Small intestine (tissue), 7 donors: ENCODE measurements at regions not wholly inside any gene's neighbourhood (a gene's known extent, or its start where the extent isn't known, plus 50 kb on each side); places are given as distances from the start of the nearest gene placed in this dataset.
A peak's percentile ranks its signal among the peaks of the same experiment; 100 is the strongest.

Experiments used
- DNase-seq, 2 donors: peaks; one replicate each; pipeline versions ENCODE4 v3.0.0 to v3.0.0-alpha.2; 2013
- FAIRE-seq: peaks from 2 replicates; lab custom pipeline; 2012; peaks lifted over from hg19 to GRCh38; lab: Jason Lieb, UNC
- H3K27ac ChIP-seq, 3 donors: one replicate each; pipeline ENCODE4 v1.5.1; 2013; ENCODE audit warnings: low read length in 2 of 3, mild to moderate bottlenecking in 2 of 3, control low read depth in 1 of 3, inconsistent platforms in 1 of 3, low read depth in 1 of 3, moderate library complexity in 1 of 3
- H3K27me3 ChIP-seq, 3 donors: one replicate each; pipeline ENCODE4 v1.6.1; 2013; ENCODE audit warnings: low read length in 3 of 3, inconsistent platforms in 1 of 3; ENCODE audit not compliant: control insufficient read depth in 3 of 3, insufficient read depth in 3 of 3
- H3K36me3 ChIP-seq, 3 donors: one replicate each; pipeline ENCODE4 v1.6.1; 2013; ENCODE audit warnings: low read length in 3 of 3, inconsistent platforms in 1 of 3, low read depth in 1 of 3, mild to moderate bottlenecking in 1 of 3, moderate library complexity in 1 of 3; ENCODE audit not compliant: control insufficient read depth in 3 of 3, insufficient read depth in 2 of 3
- H3K4me1 ChIP-seq, 3 donors: one replicate each; pipeline ENCODE4 v1.6.1; 2013; ENCODE audit warnings: low read length in 2 of 3, inconsistent platforms in 1 of 3, low read depth in 1 of 3, mild to moderate bottlenecking in 1 of 3, moderate library complexity in 1 of 3; ENCODE audit not compliant: control insufficient read depth in 3 of 3, insufficient read depth in 2 of 3
- H3K4me3 ChIP-seq, 3 donors: one replicate each; pipeline ENCODE4 v1.5.1; 2013; ENCODE audit warnings: low read length in 3 of 3, control low read depth in 1 of 3, inconsistent platforms in 1 of 3, low read depth in 1 of 3, mild to moderate bottlenecking in 1 of 3, moderate library complexity in 1 of 3
- H3K9me3 ChIP-seq, 2 donors: one replicate each; pipeline ENCODE4 v1.6.1; 2013; ENCODE audit warnings: low read depth in 1 of 2, low read length in 1 of 2; ENCODE audit not compliant: control insufficient read depth in 2 of 2, insufficient read depth in 1 of 2
- WGBS, 3 donors: extraction: QIAGEN DNeasy Blood & Tissue Kit; methylation state at CpG; one replicate each; pipeline ENCODE4 v1.1.7; 2013; 5-methylcytosine and 5-hydroxymethylcytosine counted together
- donor health status: healthy with polysubstance abuse.
- donor health status: control.
- donor health status: control.
- donor health status: Bipolar disorder and iron deficiency.
- donor health status: healthy.

DNA sequence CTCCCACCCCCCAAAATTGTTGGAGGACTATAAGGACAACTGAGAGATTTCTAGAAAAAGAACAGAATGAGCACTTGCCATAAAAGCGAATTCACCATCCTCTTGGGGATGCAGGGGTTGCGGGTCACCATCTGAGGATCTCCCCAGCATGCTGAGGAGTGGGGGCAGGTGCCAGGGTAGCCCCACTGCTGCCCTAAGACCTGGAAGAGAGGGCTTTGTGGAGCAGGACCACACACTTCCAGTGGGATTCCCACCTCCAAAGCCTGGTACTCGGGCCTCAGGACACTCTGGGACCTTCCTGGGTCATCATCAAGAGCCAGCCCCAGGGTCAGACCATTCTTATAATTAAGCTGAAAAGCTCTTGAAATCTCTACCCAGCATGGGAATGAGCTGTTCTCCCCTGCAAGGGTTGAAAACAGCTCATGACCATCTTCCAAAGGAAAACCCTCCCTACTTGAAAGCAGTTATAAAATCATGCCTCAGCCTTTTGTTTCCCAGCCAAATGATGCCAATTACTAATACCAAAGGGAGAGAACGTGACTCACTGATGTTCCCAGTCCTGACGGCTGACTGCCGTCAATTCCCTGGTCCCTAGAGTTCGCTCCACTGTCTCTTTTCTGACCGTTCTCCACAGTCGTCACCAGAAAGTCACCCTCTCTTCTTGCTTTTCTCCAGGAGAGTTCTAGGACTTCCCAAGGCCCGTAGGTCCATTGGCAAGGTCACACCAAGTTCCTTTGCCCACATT lies 76.8 kb upstream of the CREB3L1 start:
- DNase-seq (no peak), FAIRE-seq (no peak)
- H3K36me3 ChIP-seq = no peaks in the 10 kb centered on the region
- peaks cover 0 to 15% (median 0%) of the 10 kb centered on the region in 3 donors for H3K27me3 ChIP-seq
- 84% methylated on average over 10 of the region's 10 CpGs for WGBS, 3 donors
- H3K4me1 ChIP-seq = no peaks in the 10 kb centered on the region
- H3K9me3 ChIP-seq = no peaks in the 10 kb centered on the region
- no peak overlapping the region for H3K4me3 ChIP-seq
- no peak overlapping the region for H3K27ac ChIP-seq

DNA sequence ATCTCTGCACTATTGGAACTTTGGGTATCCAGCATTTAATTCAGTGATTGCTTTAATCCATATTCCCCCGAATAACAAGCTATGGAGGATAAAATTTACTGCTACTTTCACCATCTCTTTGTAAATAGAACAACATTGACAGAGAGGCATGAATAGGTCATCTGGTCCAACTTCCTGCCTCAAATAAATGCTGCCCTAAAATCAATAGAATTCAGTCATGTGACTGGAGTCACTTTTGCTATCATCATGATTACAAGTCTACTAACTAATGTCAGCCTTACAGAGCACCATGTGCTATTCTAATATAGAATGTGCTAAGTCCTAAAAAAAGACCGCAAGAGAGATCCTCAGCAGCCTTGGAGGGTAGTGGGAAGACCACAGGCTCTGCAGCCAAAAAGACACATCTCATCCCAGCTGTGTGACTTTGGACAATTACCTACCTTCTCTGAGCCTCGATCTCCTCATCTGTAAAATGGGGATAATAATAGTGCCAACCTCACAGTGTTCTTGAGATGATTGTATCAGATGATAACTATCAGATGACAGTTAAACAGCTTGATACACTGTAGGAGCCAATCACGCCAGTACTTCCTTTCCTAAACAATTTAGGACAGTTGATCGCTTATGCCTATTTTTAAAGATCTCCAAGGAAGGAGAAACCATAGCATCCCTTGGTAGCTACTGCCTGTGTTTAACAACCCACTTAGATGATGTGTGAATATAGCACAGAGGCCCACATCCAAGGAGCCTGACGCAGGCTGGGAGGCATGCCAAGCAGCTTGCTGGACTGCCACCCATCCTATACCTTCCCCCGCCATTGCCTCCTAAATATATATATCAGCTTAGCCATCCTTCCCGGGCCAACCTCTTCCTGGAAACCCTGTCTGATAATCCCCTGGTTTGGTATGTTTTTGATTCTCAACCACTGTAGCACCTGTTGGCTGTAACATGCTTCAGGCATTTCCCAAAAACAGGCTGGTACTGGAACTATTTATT lies 77.3 kb upstream of the PHF21A start:
- H3K4me1 ChIP-seq = no peaks in the 10 kb centered on the region
- 78 to 82% (median 81%) methylated on average over 8 of the region's 8 CpGs for WGBS, 3 donors
- no peak for DNase-seq

DNA sequence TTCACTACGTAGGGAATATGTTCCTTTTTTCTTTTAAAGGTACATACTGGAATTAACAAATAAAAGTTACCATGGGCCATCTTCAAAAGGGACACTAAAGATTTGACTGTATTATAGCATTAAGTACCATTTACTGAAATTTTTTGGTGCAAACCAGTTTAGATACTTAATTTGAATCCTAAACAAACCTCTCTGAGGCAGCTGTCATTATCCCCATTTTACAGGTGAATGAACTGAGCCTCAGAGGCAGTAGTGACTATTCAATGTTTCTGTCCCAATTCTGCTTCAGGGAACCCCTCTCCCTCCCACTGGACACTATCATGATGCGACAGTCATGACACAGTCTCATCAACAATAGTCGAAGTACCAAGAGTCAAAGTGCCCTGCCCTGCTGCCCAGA lies 76.2 kb upstream of the PHF21A start:
- DNase-seq (no peak), FAIRE-seq (no peak)
- H3K4me3 ChIP-seq = no peak overlapping the region
- WGBS, 3 donors = 65 to 74% (median 71%) methylated on average over 3 of the region's 3 CpGs
- peaks cover 0 to 15% (median 0%) of the 10 kb centered on the region in 3 donors for H3K27me3 ChIP-seq
- no peaks in the 10 kb centered on the region for H3K4me1 ChIP-seq
- no peak overlapping the region for H3K27ac ChIP-seq
- H3K9me3 ChIP-seq = no peaks in the 10 kb centered on the region
- H3K36me3 ChIP-seq = no peaks in the 10 kb centered on the region

More for the DNA sequence above, 77.3 kb upstream of the PHF21A start:
- Histone ChIP-seq H3K9me3 (no peaks in the 10 kb centered on the region), H3K27me3 (peaks cover 0 to 15% (median 0%) of the 10 kb centered on the region in 3 donors), H3K36me3 (no peaks in the 10 kb centered on the region), H3K27ac (no peak overlapping the region), H3K4me3 (no peak overlapping the region)
- no peak for FAIRE-seq

GRCh38 chr11:46188017-46188416 lies 66.8 kb upstream of the PHF21A start:
- FAIRE-seq (no peak), DNase-seq (no peak)
- Histone ChIP-seq H3K9me3 (no peaks in the 10 kb centered on the region), H3K27me3 (peaks cover 0 to 2% (median 0%) of the 10 kb centered on the region in 3 donors), H3K36me3 (no peaks in the 10 kb centered on the region), H3K27ac (no peak overlapping the region), H3K4me1 (no peaks in the 10 kb centered on the region), H3K4me3 (no peak overlapping the region)

DNA sequence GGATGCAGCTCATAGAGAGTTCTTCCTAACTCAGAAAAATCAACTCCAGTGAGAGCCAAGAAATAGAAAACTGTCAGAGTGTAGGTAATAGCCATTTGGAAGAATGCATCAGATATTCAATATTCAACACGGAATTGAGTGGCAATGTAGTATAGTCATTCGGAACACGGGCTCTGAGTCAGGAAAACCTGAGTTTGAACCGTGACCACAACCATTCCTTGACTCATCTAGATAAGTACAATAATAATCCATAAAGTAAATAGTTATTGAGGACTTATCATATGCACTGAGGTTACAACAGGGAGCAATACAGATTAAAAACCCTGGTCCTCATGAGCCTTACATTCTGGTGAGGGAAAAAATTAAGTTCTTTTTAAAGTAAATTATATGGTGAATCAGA lies 62.6 kb upstream of the PHF21A start:
- DNase-seq (peak in 1 of 2 donors; percentile 35), FAIRE-seq (no peak)
- Histone ChIP-seq H3K27me3 (peaks cover 0 to 7% (median 2%) of the 10 kb centered on the region in 3 donors), H3K4me3 (no peak overlapping the region), H3K36me3 (no peaks in the 10 kb centered on the region), H3K27ac (no peak overlapping the region), H3K4me1 (no peaks in the 10 kb centered on the region), H3K9me3 (no peaks in the 10 kb centered on the region)
- WGBS, 3 donors = 42 to 73% (median 52%) methylated on average over 4 of the region's 4 CpGs

GRCh38 chr11:46181843-46182424 lies 60.7 kb upstream of the PHF21A start:
- Histone ChIP-seq H3K9me3 (no peaks in the 10 kb centered on the region), H3K4me3 (no peak overlapping the region), H3K36me3 (no peaks in the 10 kb centered on the region), H3K27ac (no peak overlapping the region), H3K27me3 (peaks cover 0 to 7% (median 4%) of the 10 kb centered on the region in 3 donors), H3K4me1 (no peaks in the 10 kb centered on the region)
- no peak for FAIRE-seq
- DNase-seq = no peak
- 79 to 84% (median 82%) methylated on average over 5 of the region's 5 CpGs for WGBS, 3 donors

- Histone ChIP-seq H3K9me3 (no peaks in the 10 kb centered on the region), H3K4me3 (no peak overlapping the region), H3K27me3 (peaks cover 0 to 7% (median 4%) of the 10 kb centered on the region in 3 donors), H3K36me3 (no peaks in the 10 kb centered on the region), H3K4me1 (no peaks in the 10 kb centered on the region), H3K27ac (no peak overlapping the region)
- FAIRE-seq (no peak), DNase-seq (no peak)
- WGBS, 3 donors = 55 to 75% (median 58%) methylated on average over 1 of the region's 1 CpG
Observed at GRCh38 chr11:46181387-46181786, 60.1 kb upstream of the PHF21A start.

DNA sequence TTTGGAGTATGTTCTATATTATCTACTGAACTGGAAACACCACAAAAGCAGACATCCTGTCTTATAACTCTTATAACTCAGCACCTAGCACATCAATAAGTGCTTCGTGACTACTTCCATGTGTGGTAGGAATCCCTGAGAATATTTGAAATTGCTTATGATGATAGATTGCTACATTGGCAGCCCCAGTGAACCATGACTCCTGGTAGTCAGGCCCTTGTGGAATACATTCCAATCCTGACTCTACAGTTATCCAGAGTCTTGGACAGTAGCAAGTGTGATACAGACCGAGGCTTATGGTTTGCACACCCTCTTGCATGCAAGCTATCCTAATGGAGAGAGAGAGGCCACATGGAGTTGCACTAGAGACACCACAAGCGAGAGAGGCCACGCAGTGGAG lies 59.5 kb upstream of the PHF21A start:
- H3K27ac ChIP-seq = no peak overlapping the region
- no peak overlapping the region for H3K4me3 ChIP-seq
- no peaks in the 10 kb centered on the region for H3K36me3 ChIP-seq
- no peaks in the 10 kb centered on the region for H3K9me3 ChIP-seq
- FAIRE-seq = no peak
- no peak for DNase-seq
- WGBS, 3 donors = 69 to 84% (median 81%) methylated on average over 4 of the region's 4 CpGs
- peaks cover 0 to 7% (median 4%) of the 10 kb centered on the region in 3 donors for H3K27me3 ChIP-seq
- no peaks in the 10 kb centered on the region for H3K4me1 ChIP-seq
